ENCODE measurements at regions not wholly inside any gene's neighbourhood (a gene's known extent, or its start where the extent isn't known, plus 50 kb on each side); places are given as distances from the start of the nearest gene placed in this dataset.

GRCh38 chr12:39032034-39032433 lies 126.6 kb upstream of the CPNE8 start:
- no peak overlapping the region for H3K4me3 ChIP-seq
- no peaks in the 10 kb centered on the region for H3K36me3 ChIP-seq
- H3K27me3 ChIP-seq, result no peaks in the 10 kb centered on the region
- intact Hi-C loops (cut with DNase I), result no loop called here
- ATAC-seq, result no peak
- no peak for DNase-seq
- H3K9me3 ChIP-seq, result no peaks in the 10 kb centered on the region
- H3K27ac ChIP-seq, result no peak overlapping the region
- TF ChIP-seq CTCF (IDR thresholded peaks at IDR 0.05), result no peak
- TF ChIP-seq POLR2A (IDR thresholded peaks at IDR 0.05), result no peak
- no peaks in the 10 kb centered on the region for H3K4me1 ChIP-seq

GRCh38 chr12:39028382-39028781 lies 123.0 kb upstream of the CPNE8 start:
- Histone ChIP-seq H3K4me1 (no peaks in the 10 kb centered on the region), H3K9me3 (peaks cover 0 to 9% (median 0%) of the 10 kb centered on the region in 12 donors), H3K27ac (no peak overlapping the region), H3K27me3 (no peaks in the 10 kb centered on the region), H3K36me3 (no peaks in the 10 kb centered on the region), H3K4me3 (no peak overlapping the region)
- DNase-seq (no peak), ATAC-seq (no peak)
- 62 to 79% (median 72%) methylated on average over 1 of the region's 1 CpG for WGBS, 4 donors
- intact Hi-C loops (cut with DNase I), result no loop called here
- TF ChIP-seq POLR2A (IDR thresholded peaks at IDR 0.05), result no peak
- no peak for TF ChIP-seq CTCF (IDR thresholded peaks at IDR 0.05)

GRCh38 chr12:39012870-39013269 lies 107.5 kb upstream of the CPNE8 start:
- ATAC-seq (no peak), DNase-seq (no peak)
- Histone ChIP-seq H3K9me3 (no peaks in the 10 kb centered on the region), H3K4me1 (no peaks in the 10 kb centered on the region), H3K36me3 (no peaks in the 10 kb centered on the region), H3K27me3 (no peaks in the 10 kb centered on the region), H3K4me3 (no peak overlapping the region), H3K27ac (no peak overlapping the region)
- 45 to 66% (median 49%) methylated on average over 1 of the region's 1 CpG for whole genome bisulfite sequencing, 4 donors
- no peak for TF ChIP-seq POLR2A (IDR thresholded peaks at IDR 0.05)
- no peak for TF ChIP-seq CTCF (IDR thresholded peaks at IDR 0.05)
- intact Hi-C loops (cut with DNase I), result no loop called here

GRCh38 chr12:39011166-39011565 lies 105.8 kb upstream of the CPNE8 start:
- Histone ChIP-seq H3K36me3 (no peaks in the 10 kb centered on the region), H3K4me3 (no peak overlapping the region), H3K27ac (no peak overlapping the region), H3K4me1 (no peaks in the 10 kb centered on the region), H3K9me3 (no peaks in the 10 kb centered on the region), H3K27me3 (no peaks in the 10 kb centered on the region)
- intact Hi-C loops (cut with DNase I), result no loop called here
- ATAC-seq (no peak), DNase-seq (no peak)
- TF ChIP-seq CTCF (IDR thresholded peaks at IDR 0.05) (no peak), POLR2A (IDR thresholded peaks at IDR 0.05) (no peak)
- 44 to 55% (median 48%) methylated on average over 2 of the region's 2 CpGs for WGBS, 4 donors
